HG03460 (cell line): ENCODE measurements at regions not wholly inside any gene's neighbourhood (a gene's known extent, or its start where the extent isn't known, plus 50 kb on each side); places are given as distances from the start of the nearest gene placed in this dataset.

ENCODE experiments used
- ATAC-seq: cut with Tn5 transposase; IDR thresholded peaks from one replicate; pipeline ENCODE4 v1.9.1; 2021; ENCODE audit not compliant: unreplicated experiment

GRCh38 chr20:60064554-60065196 lies 106.5 kb downstream of the CDH26 start:
- ATAC-seq, result no peak

GRCh38 chr20:60065741-60066437 lies 107.7 kb downstream of the CDH26 start:
- no peak for ATAC-seq

DNA sequence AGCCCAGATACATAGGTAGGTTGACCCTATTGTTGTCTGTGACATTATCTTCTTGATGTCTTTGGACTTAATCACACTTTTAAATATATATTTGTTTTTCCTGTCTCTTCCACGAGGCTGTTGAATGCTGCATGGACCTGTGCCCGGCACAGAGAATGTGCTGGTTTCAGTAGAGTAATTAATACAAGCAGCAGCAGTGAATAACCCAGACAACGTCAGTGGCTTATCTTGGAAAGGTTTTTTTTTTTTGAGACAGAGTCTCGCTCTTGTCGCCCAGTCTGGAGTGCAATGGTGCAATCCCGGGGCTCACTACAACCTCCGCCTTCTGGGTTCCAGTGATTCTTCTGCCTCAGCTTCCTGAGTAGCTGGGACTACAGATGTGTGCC lies 108.2 kb downstream of the CDH26 start:
- ATAC-seq, result no peak

DNA sequence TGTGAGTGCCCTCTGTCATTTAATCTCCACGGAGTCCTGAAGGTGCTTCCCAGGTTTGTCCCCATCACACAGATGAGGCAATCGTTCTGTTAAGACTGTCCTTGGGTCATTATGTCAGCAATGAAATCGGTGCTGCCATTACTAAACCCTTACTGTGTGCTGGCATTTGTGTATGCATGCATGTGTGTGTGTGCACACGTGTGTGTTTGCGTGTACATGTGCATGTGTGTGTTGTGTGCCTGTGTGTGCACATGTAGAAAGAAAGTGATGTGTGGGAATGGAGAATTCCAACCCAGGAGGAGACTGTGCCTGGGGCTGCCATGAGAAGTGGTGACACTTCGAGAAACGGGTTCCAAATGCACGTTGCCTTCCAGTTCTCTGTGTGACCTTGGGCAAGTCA lies 110.3 kb downstream of the CDH26 start:
- no peak for ATAC-seq

GRCh38 chr20:60069656-60070055 lies 111.4 kb downstream of the CDH26 start:
- ATAC-seq, result no peak

GRCh38 chr20:60070791-60071190 lies 112.6 kb downstream of the CDH26 start:
- no peak for ATAC-seq

- ATAC-seq, result no peak
Observed at GRCh38 chr20:60071965-60072364, 113.7 kb downstream of the CDH26 start.

GRCh38 chr20:60073086-60073485 lies 114.9 kb downstream of the CDH26 start:
- ATAC-seq, result no peak

DNA sequence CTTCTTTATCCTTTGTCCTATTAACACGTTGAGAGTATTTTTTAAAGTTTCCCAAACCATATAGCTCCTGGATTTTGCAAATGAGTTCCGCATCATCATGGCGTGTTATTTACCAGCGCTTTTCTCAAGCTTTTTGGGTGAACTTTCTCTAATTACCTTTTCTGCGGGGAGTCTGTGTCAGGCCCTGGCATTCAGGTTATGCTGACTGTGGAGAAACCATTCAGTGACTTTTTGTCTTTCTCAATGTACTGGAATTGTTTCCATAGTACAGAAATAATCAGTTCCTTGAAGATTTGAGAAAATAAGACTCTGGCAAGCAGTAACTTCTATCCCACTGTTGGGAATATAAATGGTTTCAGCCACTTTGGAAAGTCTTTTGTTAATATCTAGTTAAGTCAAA lies 115.3 kb downstream of the CDH26 start:
- ATAC-seq, result no peak

GRCh38 chr20:60074276-60074675 lies 116.1 kb downstream of the CDH26 start:
- ATAC-seq, result no peak

- no peak for ATAC-seq
Observed at GRCh38 chr20:60078351-60079250, 120.4 kb downstream of the CDH26 start.

DNA sequence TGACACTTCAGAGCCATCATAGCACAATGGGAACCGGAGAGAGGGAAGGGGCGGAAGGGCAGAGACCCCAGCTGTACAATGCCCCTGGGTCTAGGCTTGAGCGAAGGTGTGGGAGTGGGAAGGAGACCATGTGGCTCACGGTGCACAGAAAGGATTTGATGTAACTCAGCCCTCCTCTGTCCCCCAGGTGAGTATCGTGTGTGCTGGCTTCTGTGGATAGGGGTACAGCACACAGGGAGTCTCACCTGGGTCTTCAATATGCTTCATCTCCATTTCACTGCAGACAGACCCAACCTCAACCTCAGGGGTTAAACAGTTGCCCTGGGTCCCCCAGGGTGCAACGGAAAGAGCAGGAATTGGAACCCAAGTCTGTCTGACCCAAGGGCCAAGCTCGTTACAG lies 122.2 kb downstream of the CDH26 start:
- ATAC-seq, result no peak

GRCh38 chr20:60085551-60086132 lies 127.4 kb downstream of the CDH26 start:
- no peak for ATAC-seq

DNA sequence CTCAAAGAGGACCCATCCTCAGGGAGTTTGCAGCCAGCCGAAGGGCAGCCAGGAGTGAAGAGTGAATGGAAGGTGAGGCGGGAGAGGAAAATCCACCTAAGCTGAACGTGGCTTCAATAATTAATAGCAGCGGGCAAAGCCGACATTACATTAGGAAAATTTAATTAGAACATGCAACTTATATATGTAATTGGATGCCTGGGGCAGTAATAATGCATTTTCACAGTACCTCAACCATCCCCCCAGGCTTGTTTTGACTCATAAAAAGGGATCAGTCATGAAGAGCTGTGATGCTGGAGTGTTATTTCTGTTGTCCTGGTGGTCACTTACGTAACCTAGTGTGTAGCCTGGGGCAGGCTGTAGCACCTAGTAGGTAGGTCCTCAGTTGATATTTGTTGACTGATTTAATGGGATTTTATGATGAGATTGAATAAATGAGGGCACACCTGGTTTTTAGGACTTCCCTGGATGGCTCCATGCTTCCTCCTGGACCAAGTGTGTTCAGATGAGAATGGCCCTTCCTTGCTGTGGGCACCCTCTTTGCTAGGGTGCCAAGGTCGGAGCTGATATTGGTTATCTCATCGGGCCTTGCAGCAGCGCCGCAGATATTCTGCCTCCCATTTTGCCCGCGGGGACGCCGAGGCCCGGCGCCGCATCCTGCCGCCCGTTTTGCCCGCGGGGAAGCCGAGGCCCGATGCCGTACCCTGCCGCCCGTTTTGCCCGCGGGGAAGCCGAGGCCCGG lies 128.8 kb downstream of the CDH26 start:
- ATAC-seq, result no peak

DNA sequence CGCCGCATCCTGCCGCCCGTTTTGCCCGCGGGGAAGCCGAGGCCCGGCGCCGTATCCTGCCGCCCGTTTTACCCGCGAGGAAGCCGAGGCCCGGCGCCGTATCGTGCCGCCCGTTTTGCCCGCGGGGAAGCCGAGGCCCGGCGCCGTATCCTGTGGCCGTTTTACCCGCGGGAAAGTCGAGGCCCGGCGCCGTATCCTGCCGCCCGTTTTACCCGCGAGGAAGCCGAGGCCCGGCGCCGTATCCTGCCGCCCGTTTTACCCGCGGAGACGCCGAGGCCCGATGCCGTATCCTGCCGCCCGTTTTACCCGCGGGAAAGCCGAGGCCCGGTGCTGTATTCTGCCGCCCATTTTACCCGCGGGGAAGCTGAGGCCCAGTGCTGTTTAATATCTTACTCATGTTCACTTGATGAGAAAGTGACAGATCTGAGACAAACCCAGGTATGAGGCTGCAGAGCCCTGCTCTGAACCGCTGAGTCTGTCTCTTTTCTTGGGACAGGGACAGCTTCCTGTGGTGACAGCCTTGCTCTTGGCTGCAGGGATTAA lies 129.4 kb downstream of the CDH26 start:
- ATAC-seq, result no peak

- no peak for ATAC-seq
Observed at GRCh38 chr20:60088236-60088635, 130.0 kb downstream of the CDH26 start.

GRCh38 chr20:60090631-60091030 lies 132.4 kb downstream of the CDH26 start:
- no peak for ATAC-seq

GRCh38 chr20:60091305-60091704 lies 133.1 kb downstream of the CDH26 start:
- ATAC-seq, result no peak

DNA sequence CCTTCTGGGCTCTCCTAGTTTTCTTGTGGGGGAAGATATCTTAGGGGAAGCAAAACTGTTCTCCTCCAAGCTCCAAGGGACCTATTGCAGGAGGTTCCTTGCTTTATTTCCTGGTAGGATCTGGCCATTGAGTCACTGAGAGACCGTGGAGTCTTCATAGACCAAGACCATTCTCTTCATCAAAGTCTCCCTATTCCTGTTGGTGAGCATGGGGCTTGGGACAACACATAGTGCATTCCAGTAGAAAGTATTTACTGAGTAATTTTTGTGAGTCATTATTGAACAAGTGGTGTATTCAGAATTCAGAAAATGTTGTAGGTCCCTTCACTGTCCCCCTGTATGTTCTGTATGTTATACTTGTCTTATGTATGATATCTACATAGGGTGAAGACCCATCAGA lies 133.6 kb downstream of the CDH26 start:
- no peak for ATAC-seq

DNA sequence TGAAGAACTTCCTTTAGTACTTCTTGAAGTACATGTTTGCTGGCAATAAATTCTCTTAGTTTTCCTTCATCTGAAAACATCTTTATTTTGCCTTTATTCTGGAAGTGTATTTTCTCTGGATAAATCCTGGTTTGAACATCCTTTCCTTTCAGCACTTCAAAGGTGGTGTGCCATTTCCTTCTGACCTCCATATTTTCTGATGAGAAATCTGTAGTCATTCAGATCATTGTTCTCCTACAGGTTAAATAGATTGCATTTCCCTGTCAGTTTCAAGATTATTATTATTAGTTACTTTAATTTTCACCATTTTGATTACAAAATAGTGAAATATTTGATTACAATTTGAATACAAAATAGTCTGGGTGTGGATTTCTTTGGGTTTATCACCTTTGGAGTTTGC lies 134.5 kb downstream of the CDH26 start:
- ATAC-seq, result no peak

DNA sequence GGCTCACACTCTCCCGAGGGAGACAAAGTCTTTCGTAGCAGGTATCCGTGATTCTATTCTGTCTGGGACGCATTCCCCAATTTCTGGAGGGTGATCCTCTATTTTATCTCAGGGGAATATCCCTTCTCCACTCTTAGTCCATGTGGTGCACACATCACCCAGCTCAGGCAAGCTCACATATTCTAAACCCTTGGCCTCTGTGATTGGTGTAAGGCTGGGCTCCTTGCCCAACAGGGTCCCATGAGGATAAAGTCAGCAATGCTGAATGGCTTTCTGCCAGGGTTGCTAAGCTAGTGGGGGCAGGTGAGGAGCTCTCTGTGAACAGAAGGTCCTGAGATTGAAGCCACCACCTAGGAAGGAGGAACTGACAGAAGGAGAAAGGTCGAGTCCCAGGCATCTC lies 137.2 kb downstream of the CDH26 start:
- no peak for ATAC-seq
